ENCODE measurements at regions not wholly inside any gene's neighbourhood (a gene's known extent, or its start where the extent isn't known, plus 50 kb on each side); places are given as distances from the start of the nearest gene placed in this dataset.

DNA sequence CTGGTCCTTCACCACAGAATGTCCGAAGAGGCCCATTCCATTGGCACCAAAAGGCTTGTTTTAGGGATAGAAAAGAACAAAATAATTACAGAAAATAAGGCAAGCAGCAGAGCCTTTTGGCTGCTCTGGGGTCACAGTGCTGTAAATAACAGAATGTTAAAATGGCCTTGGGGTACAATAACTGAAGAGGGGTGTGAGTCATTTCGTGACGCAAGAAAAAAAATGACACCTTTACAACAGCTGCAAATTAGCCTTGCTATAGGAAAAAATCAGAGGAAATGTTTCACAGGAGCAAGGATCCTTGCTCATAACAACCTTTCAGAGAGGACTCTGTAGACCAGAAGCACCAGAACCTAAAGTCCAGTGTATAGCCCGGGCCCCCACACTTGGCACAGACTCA lies 483.4 kb downstream of the OMA1 start:
- no TSS peak for BruUV-seq (replicated peaks)
- Histone ChIP-seq H3K4me2 (ENCODE audit: control insufficient read depth, insufficient read depth) (no peak overlapping the region), H3K27me3 (replicated peaks in 1 of 2; ENCODE audit: control insufficient read depth in 2 of 2, insufficient read depth in 2 of 2, low read length in 1 of 2) (peaks cover 0 to 3% of the 10 kb centered on the region in 2 experiments; a peak in 2 of 4 replicates), H3K4me3 (no peak overlapping the region), H4K20me1 (ENCODE audit: control insufficient read depth, insufficient read depth) (no peaks in the 10 kb centered on the region), H3K9me3 (replicated peaks; ENCODE audit: control insufficient read depth, insufficient read depth, low read length) (no peaks in the 10 kb centered on the region), H2AFZ (ENCODE audit: control insufficient read depth, low read depth, low read length) (no peak overlapping the region), H3K27ac (ENCODE audit: control insufficient read depth, insufficient read depth) (no peak overlapping the region), H3K36me3 (ENCODE audit: control insufficient read depth in 2 of 2, insufficient read depth in 2 of 2, low read length in 1 of 2) (no peaks in the 10 kb centered on the region), H3K79me2 (ENCODE audit: control insufficient read depth, insufficient read depth, low read length) (no peaks in the 10 kb centered on the region), H3K4me1 (ENCODE audit: control insufficient read depth, insufficient read depth, low read length) (no peaks in the 10 kb centered on the region), H3K9ac (ENCODE audit: control insufficient read depth, insufficient read depth, low read length) (no peak overlapping the region)
- in situ Hi-C loops (cut with MboI): no loop called here
- no peak for DNase-seq (ENCODE audit: low read depth, low spot score)
- ChIA-PET POLR2A (no interaction called here), CTCF (interaction anchor here (7.6 kb wide), 1 partner anchor 100 kb away, joined by 55 read pairs; no protein-coding TSS in a partner anchor), RAD21 (ENCODE audit: unreplicated experiment) (interaction anchor here (1.1 to 5.4 kb wide), 2 partner anchors 96 to 453 kb away, joined by 3 to 61 read pairs; no protein-coding TSS in a partner anchor), SMC1A (ENCODE audit: uncharacterized antibody, unreplicated experiment) (interaction anchor here (0.8 to 8.6 kb wide), 5 partner anchors 10 to 480 kb away, joined by 3 to 149 read pairs (median 4); no protein-coding TSS in a partner anchor)
- TF ChIP-seq SMARCA5 (IDR thresholded peaks at IDR 0.05): no peak
- TF ChIP-seq, protein P1, sequence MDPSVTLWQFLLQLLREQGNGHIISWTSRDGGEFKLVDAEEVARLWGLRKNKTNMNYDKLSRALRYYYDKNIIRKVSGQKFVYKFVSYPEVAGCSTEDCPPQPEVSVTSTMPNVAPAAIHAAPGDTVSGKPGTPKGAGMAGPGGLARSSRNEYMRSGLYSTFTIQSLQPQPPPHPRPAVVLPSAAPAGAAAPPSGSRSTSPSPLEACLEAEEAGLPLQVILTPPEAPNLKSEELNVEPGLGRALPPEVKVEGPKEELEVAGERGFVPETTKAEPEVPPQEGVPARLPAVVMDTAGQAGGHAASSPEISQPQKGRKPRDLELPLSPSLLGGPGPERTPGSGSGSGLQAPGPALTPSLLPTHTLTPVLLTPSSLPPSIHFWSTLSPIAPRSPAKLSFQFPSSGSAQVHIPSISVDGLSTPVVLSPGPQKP (IDR thresholded peaks at IDR 0.05; ENCODE audit: low read depth, low read length): no peak
- TF ChIP-seq, protein P2, sequence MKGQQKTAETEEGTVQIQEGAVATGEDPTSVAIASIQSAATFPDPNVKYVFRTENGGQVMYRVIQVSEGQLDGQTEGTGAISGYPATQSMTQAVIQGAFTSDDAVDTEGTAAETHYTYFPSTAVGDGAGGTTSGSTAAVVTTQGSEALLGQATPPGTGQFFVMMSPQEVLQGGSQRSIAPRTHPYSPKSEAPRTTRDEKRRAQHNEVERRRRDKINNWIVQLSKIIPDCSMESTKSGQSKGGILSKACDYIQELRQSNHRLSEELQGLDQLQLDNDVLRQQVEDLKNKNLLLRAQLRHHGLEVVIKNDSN (IDR thresholded peaks at IDR 0.05; ENCODE audit: borderline replicate concordance, extremely low read length, insufficient read depth, low read depth, low read length): no peak
- no peak for TF ChIP-seq ZNF622 (IDR thresholded peaks at IDR 0.05)
- TF ChIP-seq JUND (IDR thresholded peaks at IDR 0.05; ENCODE audit: low read depth, low read length): no peak
- TF ChIP-seq PML (IDR thresholded peaks at IDR 0.05; ENCODE audit: low read length): no peak
- TF ChIP-seq, protein P3, sequence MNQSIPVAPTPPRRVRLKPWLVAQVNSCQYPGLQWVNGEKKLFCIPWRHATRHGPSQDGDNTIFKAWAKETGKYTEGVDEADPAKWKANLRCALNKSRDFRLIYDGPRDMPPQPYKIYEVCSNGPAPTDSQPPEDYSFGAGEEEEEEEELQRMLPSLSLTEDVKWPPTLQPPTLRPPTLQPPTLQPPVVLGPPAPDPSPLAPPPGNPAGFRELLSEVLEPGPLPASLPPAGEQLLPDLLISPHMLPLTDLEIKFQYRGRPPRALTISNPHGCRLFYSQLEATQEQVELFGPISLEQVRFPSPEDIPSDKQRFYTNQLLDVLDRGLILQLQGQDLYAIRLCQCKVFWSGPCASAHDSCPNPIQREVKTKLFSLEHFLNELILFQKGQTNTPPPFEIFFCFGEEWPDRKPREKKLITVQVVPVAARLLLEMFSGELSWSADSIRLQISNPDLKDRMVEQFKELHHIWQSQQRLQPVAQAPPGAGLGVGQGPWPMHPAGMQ (IDR thresholded peaks at IDR 0.05; ENCODE audit: borderline replicate concordance): no peak
- TF ChIP-seq, protein P4, sequence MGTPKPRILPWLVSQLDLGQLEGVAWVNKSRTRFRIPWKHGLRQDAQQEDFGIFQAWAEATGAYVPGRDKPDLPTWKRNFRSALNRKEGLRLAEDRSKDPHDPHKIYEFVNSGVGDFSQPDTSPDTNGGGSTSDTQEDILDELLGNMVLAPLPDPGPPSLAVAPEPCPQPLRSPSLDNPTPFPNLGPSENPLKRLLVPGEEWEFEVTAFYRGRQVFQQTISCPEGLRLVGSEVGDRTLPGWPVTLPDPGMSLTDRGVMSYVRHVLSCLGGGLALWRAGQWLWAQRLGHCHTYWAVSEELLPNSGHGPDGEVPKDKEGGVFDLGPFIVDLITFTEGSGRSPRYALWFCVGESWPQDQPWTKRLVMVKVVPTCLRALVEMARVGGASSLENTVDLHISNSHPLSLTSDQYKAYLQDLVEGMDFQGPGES (IDR thresholded peaks at IDR 0.05): no peak
- TF ChIP-seq RB1 (IDR thresholded peaks at IDR 0.05; ENCODE audit: borderline replicate concordance): no peak
- TF ChIP-seq, protein P5, sequence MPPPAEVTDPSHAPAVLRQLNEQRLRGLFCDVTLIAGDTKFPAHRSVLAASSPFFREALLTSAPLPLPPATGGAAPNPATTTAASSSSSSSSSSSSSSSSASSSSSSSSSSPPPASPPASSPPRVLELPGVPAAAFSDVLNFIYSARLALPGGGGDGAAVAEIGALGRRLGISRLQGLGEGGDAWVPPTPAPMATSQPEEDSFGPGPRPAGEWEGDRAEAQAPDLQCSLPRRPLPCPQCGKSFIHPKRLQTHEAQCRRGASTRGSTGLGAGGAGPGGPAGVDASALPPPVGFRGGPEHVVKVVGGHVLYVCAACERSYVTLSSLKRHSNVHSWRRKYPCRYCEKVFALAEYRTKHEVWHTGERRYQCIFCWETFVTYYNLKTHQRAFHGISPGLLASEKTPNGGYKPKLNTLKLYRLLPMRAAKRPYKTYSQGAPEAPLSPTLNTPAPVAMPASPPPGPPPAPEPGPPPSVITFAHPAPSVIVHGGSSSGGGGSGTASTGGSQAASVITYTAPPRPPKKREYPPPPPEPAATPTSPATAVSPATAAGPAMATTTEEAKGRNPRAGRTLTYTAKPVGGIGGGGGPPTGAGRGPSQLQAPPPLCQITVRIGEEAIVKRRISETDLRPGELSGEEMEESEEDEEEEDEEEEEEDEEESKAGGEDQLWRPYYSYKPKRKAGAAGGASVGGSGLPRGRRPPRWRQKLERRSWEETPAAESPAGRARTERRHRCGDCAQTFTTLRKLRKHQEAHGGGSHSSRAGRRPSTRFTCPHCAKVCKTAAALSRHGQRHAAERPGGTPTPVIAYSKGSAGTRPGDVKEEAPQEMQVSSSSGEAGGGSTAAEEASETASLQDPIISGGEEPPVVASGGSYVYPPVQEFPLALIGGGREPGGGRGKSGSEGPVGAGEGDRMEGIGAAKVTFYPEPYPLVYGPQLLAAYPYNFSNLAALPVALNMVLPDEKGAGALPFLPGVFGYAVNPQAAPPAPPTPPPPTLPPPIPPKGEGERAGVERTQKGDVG (CRISPR knock-in tag; IDR thresholded peaks at IDR 0.05): no peak
- TF ChIP-seq ZNF384 (IDR thresholded peaks at IDR 0.05; ENCODE audit: borderline replicate concordance, low read depth, low read length): no peak
- intact Hi-C loops (cut with micrococcal nuclease; ENCODE audit: unreplicated experiment): no loop called here
- WGBS (ENCODE audit: insufficient coverage, insufficient replicate concordance, low lambda C conversion rate, missing lambda C conversion rate): 20% methylated on average over 4 of the region's 4 CpGs
- no peak for ATAC-seq
- no peak for FAIRE-seq

Data from GM12878 (cell line).